Thyroid gland (tissue), 4 donors: ENCODE measurements at regions not wholly inside any gene's neighbourhood (a gene's known extent, or its start where the extent isn't known, plus 50 kb on each side); places are given as distances from the start of the nearest gene placed in this dataset.

ENCODE experiments used
- DNase-seq, 2 donors: peaks; one replicate each; pipeline ENCODE4 v3.0.0-alpha.2; 2019
- H3K27ac ChIP-seq, 3 donors: fragments of 200-600 bp; sonication (generic); 1 replicate in 2 of 3; 2 replicates in 1 of 3; pipeline ENCODE4 v1.5.1; 2016 to 2019; ENCODE audit warnings: mild to moderate bottlenecking in 1 of 3, moderate library complexity in 1 of 3
- H3K27me3 ChIP-seq: fragments of 200-600 bp; sonication (generic); one replicate; pipeline ENCODE4 v1.5.1; 2019
- H3K36me3 ChIP-seq, 2 donors: fragments of 200-600 bp; sonication (generic); one replicate each; pipeline ENCODE4 v1.5.1; 2016 to 2019
- H3K4me1 ChIP-seq, 2 donors: fragments of 200-600 bp; sonication (generic); one replicate each; pipeline ENCODE4 v1.5.1; 2017 to 2019
- H3K4me3 ChIP-seq, 3 donors: fragments of 200-600 bp; sonication (generic); replicated peaks in 1 of 3; 1 replicate in 2 of 3; 2 replicates in 1 of 3; pipeline ENCODE4 v1.5.1; 2016; ENCODE audit warnings: mild to moderate bottlenecking in 1 of 3
- H3K9me3 ChIP-seq: fragments of 200-600 bp; sonication (generic); one replicate; pipeline ENCODE4 v1.5.1; 2017
- CTCF ChIP-seq, 6 experiments: fragments of 200-600 bp in 3 of 6; fragments of 450-650 bp in 3 of 6; sonication (generic) in 3 of 6; IDR thresholded peaks; one replicate each; pipeline ENCODE4 v1.5.1; 2016 to 2019; ENCODE audit warnings: antibody characterized with exemption in 6 of 6, mild to moderate bottlenecking in 2 of 6, inconsistent platforms in 1 of 6, moderate library complexity in 1 of 6
- POLR2A ChIP-seq, 2 donors: fragments of 450-650 bp; IDR thresholded peaks; one replicate each; pipeline ENCODE4 v1.6.1; 2017; ENCODE audit warnings: antibody characterized with exemption in 2 of 2, mild to moderate bottlenecking in 2 of 2, moderate library complexity in 1 of 2
- WGBS, 2 donors: methylation state at CpG; one replicate each; pipeline ENCODE4 v1.1.5; 2017; 5-methylcytosine and 5-hydroxymethylcytosine counted together
- intact Hi-C: fragments of 100-400 bp; cut with DNase I; formaldehyde crosslinking; loops from one replicate; pipeline ENCODE4 v1.15.1; 2023

GRCh38 chr12:13504736-13505135 is 308.2 kb downstream of the EMP1 start:
- intact Hi-C loops = no loop called here
- no peaks in the 10 kb centered on the region for H3K4me1 ChIP-seq
- no peak overlapping the region for H3K4me3 ChIP-seq
- WGBS, 2 donors = 74 to 85% methylated on average over 5 of the region's 5 CpGs
- DNase-seq = no peak
- no peaks in the 10 kb centered on the region for H3K36me3 ChIP-seq
- H3K9me3 ChIP-seq = no peaks in the 10 kb centered on the region
- TF ChIP-seq POLR2A (IDR thresholded peaks at IDR 0.05) (no peak), CTCF (IDR thresholded peaks at IDR 0.05) (no peak)
- no peak overlapping the region for H3K27ac ChIP-seq
- H3K27me3 ChIP-seq = no peaks in the 10 kb centered on the region

- H3K36me3 ChIP-seq = no peaks in the 10 kb centered on the region
These were observed 307.5 kb downstream of the EMP1 start for GRCh38 chr12:13504074-13504473.

GRCh38 chr12:13503094-13503835 is 306.7 kb downstream of the EMP1 start:
- Histone ChIP-seq H3K9me3 (no peaks in the 10 kb centered on the region), H3K36me3 (no peaks in the 10 kb centered on the region), H3K4me3 (no peak overlapping the region), H3K4me1 (no peaks in the 10 kb centered on the region), H3K27me3 (no peaks in the 10 kb centered on the region), H3K27ac (no peak overlapping the region)
- intact Hi-C loops = no loop called here
- DNase-seq = no peak
- 88 to 94% methylated on average over 2 of the region's 2 CpGs for WGBS, 2 donors
- no peak for TF ChIP-seq POLR2A (IDR thresholded peaks at IDR 0.05)
- no peak for TF ChIP-seq CTCF (IDR thresholded peaks at IDR 0.05)

More at GRCh38 chr12:13504074-13504473, 307.5 kb downstream of the EMP1 start:
- no peak overlapping the region for H3K27ac ChIP-seq
- no peaks in the 10 kb centered on the region for H3K9me3 ChIP-seq
- H3K4me3 ChIP-seq = no peak overlapping the region
- TF ChIP-seq CTCF (IDR thresholded peaks at IDR 0.05) = no peak
- no peak for TF ChIP-seq POLR2A (IDR thresholded peaks at IDR 0.05)
- intact Hi-C loops = no loop called here
- no peaks in the 10 kb centered on the region for H3K4me1 ChIP-seq
- DNase-seq = no peak
- no peaks in the 10 kb centered on the region for H3K27me3 ChIP-seq

- no peak for TF ChIP-seq CTCF (IDR thresholded peaks at IDR 0.05)
- TF ChIP-seq POLR2A (IDR thresholded peaks at IDR 0.05) = no peak
- H3K4me3 ChIP-seq = no peak overlapping the region
- intact Hi-C loops = no loop called here
- H3K36me3 ChIP-seq = no peaks in the 10 kb centered on the region
- no peaks in the 10 kb centered on the region for H3K9me3 ChIP-seq
- H3K4me1 ChIP-seq = no peaks in the 10 kb centered on the region
- WGBS, 2 donors = 62 to 71% methylated on average over 3 of the region's 3 CpGs
- no peak overlapping the region for H3K27ac ChIP-seq
- DNase-seq = no peak
- H3K27me3 ChIP-seq = no peaks in the 10 kb centered on the region
These were observed 302.5 kb downstream of the EMP1 start for GRCh38 chr12:13499008-13499407.

GRCh38 chr12:13496111-13496510 is 299.6 kb downstream of the EMP1 start:
- no peaks in the 10 kb centered on the region for H3K27me3 ChIP-seq
- H3K36me3 ChIP-seq = no peaks in the 10 kb centered on the region
- TF ChIP-seq POLR2A (IDR thresholded peaks at IDR 0.05) (no peak), CTCF (IDR thresholded peaks at IDR 0.05) (no peak)
- intact Hi-C loops = no loop called here
- H3K4me3 ChIP-seq = no peak overlapping the region
- no peaks in the 10 kb centered on the region for H3K9me3 ChIP-seq
- H3K27ac ChIP-seq = no peak overlapping the region
- DNase-seq = no peak
- 70 to 75% methylated on average over 1 of the region's 1 CpG for WGBS, 2 donors
- no peaks in the 10 kb centered on the region for H3K4me1 ChIP-seq
